GM21619 (cell line): ENCODE measurements at regions not wholly inside any gene's neighbourhood (a gene's known extent, or its start where the extent isn't known, plus 50 kb on each side); places are given as distances from the start of the nearest gene placed in this dataset.

Source experiments
- ATAC-seq: cut with Tn5 transposase; IDR thresholded peaks from one replicate; pipeline ENCODE4 v1.9.1; 2021; ENCODE audit not compliant: unreplicated experiment

DNA sequence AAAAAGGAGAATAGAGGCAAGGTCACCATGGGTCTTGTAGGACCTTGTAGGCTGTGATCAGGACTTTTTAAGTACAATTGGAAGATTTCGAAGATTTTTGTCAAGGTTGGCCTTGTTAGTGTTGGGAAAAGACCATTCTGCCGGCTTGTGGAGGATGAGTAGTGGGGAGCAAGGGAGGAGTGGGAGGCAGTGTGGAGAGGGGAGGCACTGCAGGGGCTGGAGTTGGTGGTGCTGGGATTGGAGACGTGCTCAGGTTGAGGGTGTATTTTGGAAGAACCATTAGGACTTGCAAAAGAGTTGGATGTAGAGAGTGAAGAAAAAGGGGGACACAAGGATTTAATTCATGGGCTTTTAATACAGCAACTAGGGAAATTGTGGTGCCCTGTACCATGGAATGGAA is 397.1 kb downstream of the TSN start:
- ATAC-seq: no peak

DNA sequence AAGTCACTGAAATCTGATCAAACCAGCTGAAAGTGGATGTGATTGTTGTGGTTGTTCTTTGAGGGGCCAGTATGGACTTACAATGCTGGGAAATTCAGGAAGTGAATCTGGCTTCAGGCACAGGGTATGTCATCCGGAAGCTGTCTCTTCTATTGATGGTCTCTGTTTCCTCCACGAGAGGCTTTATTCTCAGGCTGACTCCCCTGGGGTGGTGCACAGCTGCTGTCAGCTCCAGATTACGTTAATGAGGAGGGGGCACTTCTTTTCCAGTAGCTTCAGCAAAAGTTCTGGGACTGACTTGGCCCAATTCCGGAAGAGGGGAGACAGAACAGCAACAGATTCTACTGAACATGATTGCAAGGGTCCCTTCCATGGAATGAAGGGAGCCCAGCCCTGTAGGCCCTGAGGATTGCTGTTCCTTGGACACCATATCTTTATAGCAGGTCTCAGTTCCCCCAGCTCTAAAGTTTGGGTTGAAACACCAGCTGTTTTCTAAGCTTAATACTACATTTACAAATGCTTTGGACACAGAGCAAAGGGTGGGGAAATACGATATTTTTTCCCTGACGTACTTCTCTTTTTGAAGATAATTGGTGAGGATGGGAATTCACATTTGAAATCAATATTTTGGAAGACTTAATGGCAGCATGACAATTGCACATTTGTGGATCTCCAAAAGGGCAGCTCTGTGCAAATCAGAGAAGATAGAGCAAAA is 400.9 kb downstream of the TSN start:
- no peak for ATAC-seq

DNA sequence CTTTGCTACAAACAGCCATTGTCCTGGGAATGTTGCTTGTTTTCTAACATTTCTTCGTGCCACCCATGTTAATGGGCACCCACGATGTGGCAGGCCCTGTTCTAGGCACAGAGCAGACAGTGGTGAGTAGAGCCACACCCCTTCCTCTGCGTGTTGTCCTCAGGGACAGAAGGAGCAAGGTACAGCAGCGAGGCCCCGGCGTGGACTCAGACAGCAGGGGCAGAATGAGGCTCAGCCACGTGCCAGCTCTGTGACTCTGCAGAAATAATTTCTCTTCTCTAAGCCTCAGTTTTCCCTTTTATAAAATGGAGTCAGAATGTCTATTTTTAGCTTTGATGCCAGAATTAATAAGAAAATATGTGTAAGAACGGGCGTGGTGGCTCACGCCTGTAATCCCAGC is 401.7 kb downstream of the TSN start:
- no peak for ATAC-seq

DNA sequence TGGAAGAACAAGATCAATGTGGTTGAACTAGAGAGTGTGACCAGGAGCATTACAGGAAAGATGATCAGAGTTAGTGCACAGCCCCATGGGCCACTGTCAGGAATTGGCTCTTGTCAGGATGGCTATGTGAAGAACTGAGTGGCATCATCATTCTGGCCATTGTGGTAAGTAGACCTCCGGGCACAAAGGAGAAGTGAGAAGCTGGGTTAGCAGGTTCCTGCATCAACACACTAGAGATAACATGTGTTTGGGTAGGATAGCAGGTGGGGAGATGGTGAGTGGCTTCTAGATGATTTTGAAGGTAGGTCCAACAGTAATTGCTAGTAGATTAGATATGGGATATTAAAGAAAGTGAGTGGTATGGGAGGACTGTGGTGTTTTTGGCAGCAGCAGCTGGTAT is 408.2 kb downstream of the TSN start:
- no peak for ATAC-seq

DNA sequence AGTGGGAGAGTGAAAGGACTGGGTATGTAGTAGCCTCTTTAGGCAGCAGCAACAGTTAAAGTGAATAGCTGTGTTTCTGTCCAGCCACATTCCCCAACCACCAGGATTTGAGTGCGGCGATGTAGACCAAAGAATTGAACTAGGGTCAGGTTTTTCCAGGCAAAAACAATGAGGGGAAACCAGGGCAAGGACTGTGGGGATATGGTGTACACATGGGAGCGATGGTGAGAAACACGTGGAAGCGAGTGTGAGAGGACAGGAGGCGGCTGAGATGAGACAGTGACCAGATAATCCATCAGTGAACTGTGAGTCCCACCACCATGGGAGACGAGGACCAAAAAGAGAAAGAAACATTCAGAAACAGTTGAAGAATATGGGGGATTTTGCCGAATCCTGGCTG is 409.5 kb downstream of the TSN start:
- no peak for ATAC-seq

DNA sequence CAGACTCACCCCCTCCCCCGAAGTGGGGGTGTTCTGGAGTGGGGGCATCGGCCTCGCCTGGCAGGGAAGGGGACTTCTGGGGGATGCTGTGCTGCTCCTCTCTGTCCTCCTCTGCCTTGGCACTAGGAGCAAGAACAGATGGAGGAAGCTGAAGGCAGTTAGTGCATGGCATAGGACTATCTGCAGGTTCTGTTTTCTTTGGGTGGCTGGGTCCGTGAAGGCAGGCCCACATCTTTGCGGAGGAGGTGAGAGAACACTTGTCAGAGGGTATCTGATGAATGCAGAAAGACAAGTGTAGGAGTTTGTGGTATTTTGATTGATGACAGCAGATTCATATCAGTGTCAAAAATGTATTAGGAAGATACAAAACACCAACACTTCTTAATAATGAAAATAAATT is 411.4 kb downstream of the TSN start:
- ATAC-seq: no peak

DNA sequence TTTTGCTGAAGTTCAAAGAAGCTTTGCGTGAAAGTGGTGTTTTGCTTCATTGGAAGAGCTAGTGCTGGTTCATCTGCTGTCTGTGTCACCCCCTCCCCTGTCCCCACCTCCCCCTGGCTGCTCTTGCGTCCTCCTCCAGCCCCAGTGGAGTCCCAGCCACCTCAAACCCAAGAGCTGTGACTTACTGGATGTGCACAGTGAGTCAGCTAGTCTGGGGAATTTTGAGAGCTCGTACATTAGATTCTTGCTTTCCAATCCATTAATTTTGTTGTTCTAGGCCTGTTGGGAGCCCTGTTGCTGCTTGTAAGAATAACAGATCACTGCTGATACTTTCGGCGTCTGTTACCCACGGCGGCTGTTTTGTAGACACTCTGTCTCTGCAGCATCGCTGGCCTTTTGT is 412.1 kb downstream of the TSN start:
- no peak for ATAC-seq

DNA sequence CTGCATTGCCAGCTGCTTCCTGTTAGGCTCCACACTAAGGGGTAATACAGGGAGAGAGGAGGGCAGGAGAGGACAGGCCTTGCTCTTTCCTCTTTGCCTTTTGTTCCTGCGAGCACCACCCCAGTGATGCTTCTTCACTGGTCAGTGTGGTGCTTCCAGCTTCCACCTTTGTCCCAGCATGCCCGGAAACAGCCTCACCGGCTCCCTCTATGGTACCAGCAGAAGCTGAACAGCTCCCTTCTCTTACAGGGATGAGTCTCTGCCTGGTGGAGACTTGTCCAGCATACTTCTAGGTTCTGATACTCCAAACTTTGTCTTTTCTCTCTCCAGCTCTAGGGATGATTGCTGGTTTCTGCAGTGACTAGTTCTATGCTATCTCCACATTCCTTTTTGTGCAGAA is 413.3 kb downstream of the TSN start:
- ATAC-seq: no peak

DNA sequence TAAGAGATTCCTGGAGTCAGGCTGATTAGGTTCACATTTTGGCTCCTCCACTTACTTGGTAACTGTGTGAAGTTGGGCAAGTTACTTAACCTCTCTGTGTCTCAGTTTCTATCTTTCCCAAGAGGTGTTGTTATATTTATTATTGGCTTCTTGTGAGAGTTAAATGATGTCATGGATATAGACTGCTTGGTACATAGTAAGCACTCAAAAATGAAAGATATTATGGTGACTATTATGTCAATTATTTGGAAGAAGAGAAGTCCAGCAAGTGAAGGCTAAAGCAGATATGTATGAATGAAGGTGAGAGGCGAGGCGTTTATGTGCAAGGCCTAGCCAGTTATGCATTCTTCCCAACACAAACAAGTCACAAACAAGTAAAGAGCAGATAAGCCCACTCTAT is 417.4 kb downstream of the TSN start:
- no peak for ATAC-seq

DNA sequence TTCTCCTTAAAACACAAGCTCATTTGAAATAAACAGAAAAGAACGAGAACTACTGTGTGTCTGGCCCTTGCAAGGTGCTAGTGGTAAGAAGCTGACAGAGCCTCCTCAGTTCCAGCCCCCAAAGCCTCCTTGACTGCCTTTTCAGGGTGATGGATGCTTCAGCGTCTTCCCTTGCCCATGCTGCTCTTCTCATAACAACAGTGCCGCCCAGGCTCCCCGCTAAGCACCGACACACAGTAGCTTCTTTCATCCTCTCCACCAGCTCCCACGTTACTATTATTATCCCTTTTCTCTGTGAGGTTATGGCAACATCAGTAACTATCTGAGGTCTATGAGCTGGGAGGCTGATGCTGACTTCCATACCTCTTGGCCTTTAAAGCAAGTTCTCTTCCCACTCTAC is 418.6 kb downstream of the TSN start:
- ATAC-seq: no peak

DNA sequence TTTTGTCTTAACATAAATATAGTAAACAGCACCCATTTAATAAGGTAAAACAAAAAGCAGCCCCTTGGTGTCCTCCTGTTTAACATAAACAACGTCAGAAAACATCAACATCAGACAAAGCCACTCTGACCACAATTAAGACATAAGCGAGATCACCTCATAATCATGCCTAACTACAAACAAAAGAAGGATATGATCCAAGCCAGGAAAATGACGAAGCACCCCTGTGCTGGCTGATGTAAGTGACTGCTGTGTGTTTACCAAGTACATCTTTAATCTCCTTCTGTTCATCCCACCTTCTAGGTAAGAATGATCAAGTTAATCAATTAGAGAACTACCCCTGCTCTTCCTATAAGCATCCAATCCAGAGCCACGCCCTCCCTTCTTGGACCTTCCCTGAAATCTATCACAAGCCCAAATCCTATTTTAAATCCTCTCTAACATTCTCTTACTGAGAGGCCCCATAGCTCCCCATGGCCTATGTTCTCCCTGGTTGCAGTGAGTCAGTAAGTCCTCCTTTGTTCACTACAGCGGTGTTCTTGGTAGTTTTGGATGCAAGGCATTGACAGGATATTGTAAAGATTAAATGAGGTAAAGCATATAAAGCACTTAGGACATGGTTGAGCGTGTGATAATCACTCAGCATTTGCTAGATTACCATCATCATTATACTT is 424.2 kb downstream of the TSN start:
- no peak for ATAC-seq

DNA sequence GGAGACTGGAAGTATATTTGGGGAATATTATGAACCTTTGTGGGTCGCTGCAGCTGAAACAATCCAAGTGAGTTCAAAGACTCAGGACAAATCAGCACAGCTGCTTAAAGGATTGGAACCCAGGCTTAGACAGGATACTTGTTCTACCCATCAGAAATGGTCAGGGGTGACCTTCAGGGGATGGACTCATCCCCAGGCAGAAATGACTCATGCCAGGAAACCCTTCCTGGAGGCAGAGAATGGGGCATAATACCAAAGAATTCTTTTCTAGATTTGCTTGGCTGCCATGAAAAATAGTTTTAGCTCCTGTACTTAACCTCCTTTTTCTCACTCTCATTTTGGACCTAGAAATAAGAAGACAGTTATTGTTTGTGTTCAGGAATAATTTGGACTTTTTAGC is 425.5 kb downstream of the TSN start:
- no peak for ATAC-seq

DNA sequence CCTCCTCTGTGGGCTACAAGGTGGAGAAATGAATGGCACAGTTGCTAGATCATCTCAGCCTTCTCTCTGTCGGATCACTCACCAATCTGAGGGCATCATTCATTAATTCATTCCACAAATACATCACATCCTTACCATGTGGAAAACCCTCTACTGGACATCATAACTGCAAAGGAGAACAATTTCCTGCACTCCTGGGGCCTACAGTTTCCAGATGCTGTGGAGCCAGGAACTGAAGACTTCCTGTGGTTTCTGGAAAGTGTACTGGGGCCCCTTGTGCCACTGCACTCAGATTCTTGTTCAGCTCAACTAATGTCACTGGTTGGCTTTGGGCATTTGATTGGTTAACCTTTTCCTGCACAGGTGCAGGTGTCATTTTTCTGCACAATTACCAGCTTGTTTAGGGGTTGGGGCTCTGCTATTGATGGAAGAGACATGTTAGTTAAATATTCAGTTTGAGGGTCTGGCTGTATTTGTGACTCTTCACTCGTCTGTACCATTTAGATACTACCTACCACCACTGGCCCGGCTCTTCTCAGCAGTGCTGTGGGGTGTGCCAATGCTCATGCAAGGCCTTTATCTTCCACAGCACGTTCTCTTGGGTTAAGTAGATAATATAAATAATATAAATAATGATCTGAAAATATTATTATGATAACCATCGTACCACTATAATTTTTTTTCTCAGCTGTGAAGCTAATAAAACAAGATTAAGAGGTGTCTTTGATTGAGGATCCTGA is 427.3 kb downstream of the TSN start:
- ATAC-seq: no peak

DNA sequence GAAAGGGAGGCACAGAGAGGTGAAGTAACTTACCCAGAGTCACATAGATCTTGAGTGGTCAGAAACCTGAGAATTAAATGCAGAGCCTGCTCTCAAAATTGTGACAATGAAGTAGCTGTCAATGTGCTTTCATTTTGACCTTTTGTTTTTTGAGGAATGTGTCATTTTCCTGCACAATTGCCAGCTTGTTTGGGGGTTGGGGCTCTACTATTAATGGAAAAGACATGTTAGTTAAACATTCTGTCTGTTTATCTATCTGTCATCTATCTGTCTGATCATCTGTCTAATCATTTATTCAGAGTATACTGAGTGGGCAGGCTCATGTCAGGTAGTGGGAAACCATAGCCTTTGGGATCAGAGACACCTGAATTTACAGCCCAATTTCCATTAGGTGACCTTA is 428.4 kb downstream of the TSN start:
- ATAC-seq: no peak

DNA sequence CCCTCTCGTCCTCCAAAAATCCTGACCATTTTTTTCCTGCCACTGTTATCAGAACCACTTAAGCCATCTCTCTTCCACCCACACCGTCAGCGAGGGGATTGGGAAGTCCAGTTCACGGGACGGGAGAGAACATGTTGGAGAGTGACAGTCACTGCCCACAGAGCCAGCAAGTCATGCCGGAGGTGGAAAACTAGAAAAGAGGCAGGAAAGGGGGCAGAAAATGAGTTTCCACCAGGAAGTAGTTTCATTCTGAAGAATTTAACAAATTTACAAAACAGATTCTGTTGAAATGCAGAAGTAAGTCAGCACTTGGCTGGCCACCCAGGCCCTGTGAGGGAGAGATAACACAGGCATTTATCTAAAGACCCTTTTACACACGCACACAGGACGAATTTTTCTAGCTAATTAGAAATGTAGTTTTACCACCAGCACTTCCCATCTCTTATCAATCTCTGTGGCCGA is 431.3 kb downstream of the TSN start:
- no peak for ATAC-seq

DNA sequence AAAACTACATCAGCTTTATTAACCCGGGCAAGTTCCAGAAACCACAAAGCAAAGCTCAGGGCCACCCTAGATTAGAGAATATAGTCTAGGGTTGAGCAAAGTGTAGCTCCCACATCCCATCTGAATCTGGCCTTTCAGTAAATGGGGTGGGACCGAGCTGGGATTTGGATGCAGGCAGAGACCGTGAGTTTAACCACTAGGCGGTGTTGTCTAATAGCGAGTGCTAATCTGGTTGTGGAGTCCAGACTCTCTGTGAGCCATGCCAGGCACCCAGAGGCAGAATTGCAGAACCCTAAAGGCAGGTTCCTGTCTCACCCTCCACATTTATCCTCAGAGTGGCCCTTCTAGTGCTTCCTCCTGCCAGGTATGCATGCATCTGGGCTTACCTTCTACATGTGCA is 435.9 kb downstream of the TSN start:
- peak; percentile 62 for ATAC-seq

DNA sequence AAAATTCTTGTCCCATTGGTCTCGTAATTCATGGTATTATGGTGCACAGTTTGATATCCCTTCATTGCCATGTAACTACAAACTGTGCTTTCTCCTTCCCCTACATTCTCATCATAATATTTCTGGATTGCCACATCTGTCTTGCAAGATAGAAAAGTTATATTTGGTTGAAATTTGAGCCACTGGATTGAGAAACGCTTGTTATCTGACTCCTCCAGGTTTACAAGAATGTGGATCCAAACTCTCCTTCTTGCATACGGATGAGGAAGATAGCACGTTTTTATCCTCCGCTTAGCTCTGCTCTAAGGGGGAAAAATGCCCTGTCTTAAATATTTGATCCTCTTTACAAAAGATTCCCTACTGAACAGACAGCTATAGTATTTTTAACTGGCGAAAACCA is 438.2 kb downstream of the TSN start:
- ATAC-seq: no peak

DNA sequence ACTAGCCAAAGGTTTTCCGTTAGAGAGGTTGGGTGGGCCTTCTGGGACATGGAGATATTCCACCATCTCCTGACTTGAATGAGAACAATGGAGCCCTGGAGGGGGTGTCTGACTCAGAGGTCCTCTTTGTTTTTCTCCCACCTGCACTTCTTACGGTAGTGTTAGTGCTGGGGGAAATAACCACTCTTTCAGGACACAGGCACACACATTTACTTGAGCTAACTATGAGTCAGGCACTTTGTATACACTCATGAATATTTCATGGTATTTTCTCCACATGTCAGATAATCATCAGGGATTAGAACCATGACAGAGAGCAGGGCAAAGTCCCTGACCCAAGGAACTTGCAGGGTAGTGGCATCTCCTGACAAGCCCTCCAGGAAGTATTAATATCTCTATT is 439.1 kb downstream of the TSN start:
- ATAC-seq: no peak

DNA sequence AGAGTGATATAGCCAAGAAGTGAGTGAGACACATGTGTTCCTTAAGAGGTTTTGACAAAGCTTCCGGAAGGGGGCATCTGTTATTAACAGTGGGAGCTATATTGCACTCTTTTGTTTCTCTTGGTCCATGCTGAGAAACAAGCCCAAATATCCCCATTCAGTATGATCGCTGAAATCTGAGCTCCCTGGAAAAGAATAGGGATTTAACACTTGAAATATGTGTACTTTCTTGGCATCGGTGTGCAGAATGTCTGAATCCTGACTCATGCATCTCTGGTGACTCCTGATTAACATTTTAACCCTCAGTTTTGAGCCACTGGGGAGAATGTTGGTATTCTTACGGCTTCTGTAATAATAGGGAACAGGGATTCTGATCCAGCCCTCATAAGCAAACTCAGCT is 448.1 kb downstream of the TSN start:
- no peak for ATAC-seq

DNA sequence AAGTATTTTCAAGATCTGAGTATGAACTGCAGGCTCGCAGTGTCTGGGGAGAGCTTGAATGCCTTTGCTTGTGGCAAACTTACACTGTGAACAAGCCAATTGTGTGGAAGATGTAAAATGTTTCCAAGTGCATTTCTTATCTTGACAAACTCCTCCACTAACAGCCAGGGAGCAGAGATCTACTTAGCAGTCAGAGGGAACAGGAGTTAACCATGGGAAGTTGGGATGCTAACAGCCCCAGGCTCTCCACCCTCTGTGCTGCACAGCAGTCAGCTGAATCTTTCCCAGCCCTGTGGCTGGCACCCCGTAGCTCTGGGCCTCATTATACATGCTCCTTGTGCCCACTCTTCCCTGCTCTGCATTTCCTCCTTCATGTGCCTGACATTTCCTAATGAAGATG is 450.2 kb downstream of the TSN start:
- ATAC-seq: no peak

DNA sequence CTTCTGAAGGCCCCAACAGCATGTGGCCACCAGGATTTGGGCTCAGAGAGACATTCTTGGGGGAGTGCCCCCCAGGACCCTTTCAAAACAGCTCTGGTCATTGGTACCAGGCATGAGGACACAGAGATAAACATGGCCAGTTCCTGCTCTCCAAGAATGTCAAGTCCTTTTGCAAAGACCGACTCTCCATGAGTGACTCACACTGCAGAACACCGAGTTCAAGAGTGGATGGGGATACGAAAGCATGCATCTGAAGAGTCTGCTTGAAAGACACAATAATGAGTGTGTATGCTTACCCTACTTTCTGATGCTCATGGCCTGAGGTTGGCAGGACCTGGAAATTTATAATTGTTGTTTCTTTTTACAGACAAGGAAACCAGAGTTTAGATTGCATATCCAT is 450.6 kb downstream of the TSN start:
- ATAC-seq: no peak

DNA sequence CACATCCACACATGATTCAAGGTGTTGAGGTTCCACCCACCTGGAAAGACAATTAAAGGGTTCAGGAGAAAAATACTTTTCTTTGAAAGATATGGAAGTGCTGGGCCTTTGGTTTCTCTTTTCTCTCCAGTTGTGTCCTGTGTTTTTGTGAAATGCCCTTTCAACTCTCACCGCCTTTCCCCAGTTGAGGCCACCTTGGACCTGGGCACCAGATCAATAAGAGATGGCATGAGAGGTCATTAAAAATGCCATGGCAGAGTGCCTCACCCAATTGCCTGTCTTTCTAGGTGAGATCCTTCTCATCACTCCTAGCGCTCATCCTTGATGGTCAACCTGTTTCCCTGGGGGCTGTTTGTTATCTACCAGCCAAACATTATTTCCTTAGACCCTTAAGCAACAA is 453.9 kb downstream of the TSN start:
- ATAC-seq: no peak
